ENCODE measurements at regions not wholly inside any gene's neighbourhood (a gene's known extent, or its start where the extent isn't known, plus 50 kb on each side); places are given as distances from the start of the nearest gene placed in this dataset.

DNA sequence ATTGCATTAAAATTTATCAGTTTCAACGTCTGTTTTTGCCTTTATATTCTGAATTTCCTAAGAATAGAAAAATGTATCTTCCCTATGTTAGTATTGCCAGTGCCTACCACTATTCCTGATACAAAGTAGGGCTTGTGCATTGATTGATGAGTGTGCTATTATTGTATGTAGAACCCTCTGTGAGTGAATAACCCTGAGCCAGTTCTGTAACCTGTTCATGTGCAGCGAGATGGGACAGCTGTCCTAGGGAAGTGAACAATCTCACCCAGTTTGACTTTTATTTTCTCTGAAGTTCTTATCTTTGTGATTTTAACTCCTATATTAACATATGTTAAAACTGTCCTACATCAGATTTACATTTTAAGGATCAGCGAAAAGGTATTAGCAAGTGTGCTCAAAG lies 178.4 kb upstream of the ADO start:
- Histone ChIP-seq H3K27ac (ENCODE audit: low read depth) (no peak overlapping the region), H2AFZ (no peak overlapping the region), H3K4me2 (peak overlapping the region; percentile 70)

DNA sequence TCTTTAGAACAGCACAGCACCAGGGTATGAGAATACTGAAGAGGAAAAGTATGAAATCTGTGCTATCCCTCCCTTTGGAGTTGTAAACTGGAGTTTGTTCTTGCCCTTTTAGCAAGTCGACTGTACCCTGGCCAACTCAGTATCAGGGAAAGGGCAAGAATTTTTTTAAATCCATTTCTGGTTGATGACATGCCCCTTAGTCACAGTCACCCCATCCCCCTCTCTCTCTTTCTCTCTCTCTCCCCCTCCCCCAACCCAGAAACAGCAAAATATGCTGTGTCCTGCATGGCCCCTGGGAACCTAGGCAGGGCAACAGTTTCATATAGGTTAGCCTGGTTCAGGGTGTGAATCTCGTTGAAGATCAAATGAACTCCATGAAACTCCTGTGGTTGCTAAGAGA lies 177.7 kb upstream of the ADO start:
- Histone ChIP-seq H3K36me3 (ENCODE audit: insufficient read depth) (no peaks in the 10 kb centered on the region), H3K4me1 (ENCODE audit: insufficient read depth) (peaks cover 34% of the 10 kb centered on the region), H3K27ac (ENCODE audit: low read depth) (no peak overlapping the region), H3K9me2 (ENCODE audit: insufficient read depth) (no peaks in the 10 kb centered on the region), H2AFZ (0 out of 2 replicates have a peak overlapping the region, but pooled peaks have one; percentile 25), H3K4me2 (peak overlapping the region; percentile 70), H3K79me2 (replicated peaks; ENCODE audit: insufficient read depth) (no peaks in the 10 kb centered on the region), H3K4me3 (peak overlapping the region; percentile 38; the same call in 1 of the 2 replicates), H3K27me3 (ENCODE audit: insufficient read depth) (no peaks in the 10 kb centered on the region), H3F3A (replicated peaks; ENCODE audit: low read depth) (no peaks in the 10 kb centered on the region), H4K20me1 (replicated peaks; ENCODE audit: insufficient read depth) (no peaks in the 10 kb centered on the region)
- Mint-ChIP-seq H3K4me1 (peaks cover 35% of the 10 kb centered on the region), H3K27me3 (ENCODE audit: insufficient read depth, low read depth, poor library complexity) (peaks cover 3% of the 10 kb centered on the region), H3K36me3 (ENCODE audit: low read depth) (peaks cover 3% of the 10 kb centered on the region; the same call in 1 of the 3 replicates), H3K27ac (peak overlapping the region; percentile 85), H3K4me3 (no peak overlapping the region), H3K9me3 (peaks cover 3% of the 10 kb centered on the region; the same call in 2 of the 3 replicates)
- DNase-seq (ENCODE audit: low spot score) (peak; percentile 36), ATAC-seq (peak; percentile 71)
- TF ChIP-seq CTCF (conservative IDR thresholded peaks at IDR 0.05; ENCODE audit: low read depth in 2 of 2) (no peak), EZH2phosphoT487 (IDR thresholded peaks at IDR 0.05; ENCODE audit: unreplicated experiment) (no peak), STAT1 (IDR thresholded peaks at IDR 0.05; ENCODE audit: unreplicated experiment) (no peak), ZNF331 (CRISPR knock-in tag; IDR thresholded peaks at IDR 0.05; ENCODE audit: low read depth) (no peak)
- TF ChIP-seq, protein P1, sequence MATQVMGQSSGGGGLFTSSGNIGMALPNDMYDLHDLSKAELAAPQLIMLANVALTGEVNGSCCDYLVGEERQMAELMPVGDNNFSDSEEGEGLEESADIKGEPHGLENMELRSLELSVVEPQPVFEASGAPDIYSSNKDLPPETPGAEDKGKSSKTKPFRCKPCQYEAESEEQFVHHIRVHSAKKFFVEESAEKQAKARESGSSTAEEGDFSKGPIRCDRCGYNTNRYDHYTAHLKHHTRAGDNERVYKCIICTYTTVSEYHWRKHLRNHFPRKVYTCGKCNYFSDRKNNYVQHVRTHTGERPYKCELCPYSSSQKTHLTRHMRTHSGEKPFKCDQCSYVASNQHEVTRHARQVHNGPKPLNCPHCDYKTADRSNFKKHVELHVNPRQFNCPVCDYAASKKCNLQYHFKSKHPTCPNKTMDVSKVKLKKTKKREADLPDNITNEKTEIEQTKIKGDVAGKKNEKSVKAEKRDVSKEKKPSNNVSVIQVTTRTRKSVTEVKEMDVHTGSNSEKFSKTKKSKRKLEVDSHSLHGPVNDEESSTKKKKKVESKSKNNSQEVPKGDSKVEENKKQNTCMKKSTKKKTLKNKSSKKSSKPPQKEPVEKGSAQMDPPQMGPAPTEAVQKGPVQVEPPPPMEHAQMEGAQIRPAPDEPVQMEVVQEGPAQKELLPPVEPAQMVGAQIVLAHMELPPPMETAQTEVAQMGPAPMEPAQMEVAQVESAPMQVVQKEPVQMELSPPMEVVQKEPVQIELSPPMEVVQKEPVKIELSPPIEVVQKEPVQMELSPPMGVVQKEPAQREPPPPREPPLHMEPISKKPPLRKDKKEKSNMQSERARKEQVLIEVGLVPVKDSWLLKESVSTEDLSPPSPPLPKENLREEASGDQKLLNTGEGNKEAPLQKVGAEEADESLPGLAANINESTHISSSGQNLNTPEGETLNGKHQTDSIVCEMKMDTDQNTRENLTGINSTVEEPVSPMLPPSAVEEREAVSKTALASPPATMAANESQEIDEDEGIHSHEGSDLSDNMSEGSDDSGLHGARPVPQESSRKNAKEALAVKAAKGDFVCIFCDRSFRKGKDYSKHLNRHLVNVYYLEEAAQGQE (IDR thresholded peaks at IDR 0.05; ENCODE audit: unreplicated experiment): no peak
- TF ChIP-seq, protein P2, sequence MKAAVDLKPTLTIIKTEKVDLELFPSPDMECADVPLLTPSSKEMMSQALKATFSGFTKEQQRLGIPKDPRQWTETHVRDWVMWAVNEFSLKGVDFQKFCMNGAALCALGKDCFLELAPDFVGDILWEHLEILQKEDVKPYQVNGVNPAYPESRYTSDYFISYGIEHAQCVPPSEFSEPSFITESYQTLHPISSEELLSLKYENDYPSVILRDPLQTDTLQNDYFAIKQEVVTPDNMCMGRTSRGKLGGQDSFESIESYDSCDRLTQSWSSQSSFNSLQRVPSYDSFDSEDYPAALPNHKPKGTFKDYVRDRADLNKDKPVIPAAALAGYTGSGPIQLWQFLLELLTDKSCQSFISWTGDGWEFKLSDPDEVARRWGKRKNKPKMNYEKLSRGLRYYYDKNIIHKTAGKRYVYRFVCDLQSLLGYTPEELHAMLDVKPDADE (IDR thresholded peaks at IDR 0.05): no peak

More for the DNA sequence above, 178.4 kb upstream of the ADO start:
- H3K9me2 ChIP-seq (ENCODE audit: insufficient read depth): no peaks in the 10 kb centered on the region
- peaks cover 3% of the 10 kb centered on the region; the same call in 1 of the 3 replicates for H3K36me3 Mint-ChIP-seq (ENCODE audit: low read depth)
- H3K79me2 ChIP-seq (replicated peaks; ENCODE audit: insufficient read depth): no peaks in the 10 kb centered on the region
- H3K9me3 Mint-ChIP-seq: peaks cover 3% of the 10 kb centered on the region; the same call in 2 of the 3 replicates
- ATAC-seq: peak; percentile 22; the same call in 1 of the 3 replicates
- no peaks in the 10 kb centered on the region for H3F3A ChIP-seq (replicated peaks; ENCODE audit: low read depth)
- H3K36me3 ChIP-seq (ENCODE audit: insufficient read depth): no peaks in the 10 kb centered on the region
- peak overlapping the region; percentile 38 for H3K4me3 ChIP-seq
- no peaks in the 10 kb centered on the region for H4K20me1 ChIP-seq (replicated peaks; ENCODE audit: insufficient read depth)
- H3K27me3 Mint-ChIP-seq (ENCODE audit: insufficient read depth, low read depth, poor library complexity): peaks cover 3% of the 10 kb centered on the region
- TF ChIP-seq EZH2 (IDR thresholded peaks at IDR 0.05; ENCODE audit: low read depth, unreplicated experiment): no peak
- peak; percentile 31; the same call in 1 of the 2 replicates for TF ChIP-seq NANOG (IDR thresholded peaks at IDR 0.05; ENCODE audit: borderline replicate concordance)
- H3K4me1 Mint-ChIP-seq: peaks cover 39% of the 10 kb centered on the region
- DNase-seq (ENCODE audit: low spot score): no peak
- no peaks in the 10 kb centered on the region for H3K27me3 ChIP-seq (ENCODE audit: insufficient read depth)
- no peak overlapping the region for H3K27ac Mint-ChIP-seq
- peaks cover 34% of the 10 kb centered on the region for H3K4me1 ChIP-seq (ENCODE audit: insufficient read depth)
- H3K4me3 Mint-ChIP-seq: peak overlapping the region; percentile 27; the same call in 2 of the 3 replicates
